MCF 10A (cell line): ENCODE measurements at regions not wholly inside any gene's neighbourhood (a gene's known extent, or its start where the extent isn't known, plus 50 kb on each side); places are given as distances from the start of the nearest gene placed in this dataset.

Experiments used
- BruUV-seq: library from RNA; stranded (reverse); fragments of 400-500 nt; replicated peaks from 2 replicates; lab custom pipeline; 2021; lab: Mats Ljungman, UMichigan
- CTCF ChIA-PET: fragments of 300-600 bp; sonication (Branson Sonifier 250); formaldehyde crosslinking; extraction: SDS; loops from one replicate; lab custom pipeline; 2021; ENCODE audit warnings: antibody characterized with exemption, inconsistent platforms; lab: Yijun Ruan, JAX
- POLR2A ChIA-PET: fragments of 300-600, 350-650 bp; sonication (Branson Sonifier 250); formaldehyde crosslinking; extraction: SDS; loops from one replicate; lab custom pipeline; 2020; ENCODE audit warnings: antibody characterized with exemption, inconsistent platforms; lab: Yijun Ruan, JAX
- DNase-seq: peaks from one replicate; pipeline ENCODE4 v3.0.0-alpha.2; 2018; ENCODE audit not compliant: unreplicated experiment
- H3K27ac Mint-ChIP-seq: one replicate; pipeline ENCODE4 v1.8.0; 2022; ENCODE audit warnings: mild to moderate bottlenecking, low read depth, mixed read lengths; ENCODE audit not compliant: unreplicated experiment
- H3K27me3 Mint-ChIP-seq: one replicate; pipeline ENCODE4 v1.8.0; 2022; ENCODE audit warnings: mixed read lengths; ENCODE audit not compliant: insufficient read depth, unreplicated experiment
- H3K36me3 Mint-ChIP-seq: one replicate; pipeline ENCODE4 v1.8.0; 2022; ENCODE audit warnings: mild to moderate bottlenecking, moderate library complexity, mixed read lengths; ENCODE audit not compliant: insufficient read depth, unreplicated experiment
- H3K4me1 Mint-ChIP-seq: one replicate; pipeline ENCODE4 v1.8.0; 2022; ENCODE audit warnings: mixed read lengths; ENCODE audit not compliant: insufficient read depth, unreplicated experiment
- H3K4me3 Mint-ChIP-seq: one replicate; pipeline ENCODE4 v1.8.0; 2022; ENCODE audit warnings: mild to moderate bottlenecking, moderate library complexity, mixed read lengths; ENCODE audit not compliant: unreplicated experiment
- H3K9me3 Mint-ChIP-seq: one replicate; pipeline ENCODE4 v1.8.0; 2022; ENCODE audit warnings: mixed read lengths; ENCODE audit not compliant: unreplicated experiment
- intact Hi-C: fragments of 100-400 bp; cut with micrococcal nuclease; formaldehyde crosslinking; loops from 2 replicates; pipeline ENCODE4 v1.14.1; 2022
- TF ChIP-seq, protein P1 (sequence below): fragments of 200-600 bp; IDR thresholded peaks from one replicate; pipeline ENCODE4 v1.8.0; 2022; ENCODE audit warnings: antibody characterized with exemption, mild to moderate bottlenecking; ENCODE audit not compliant: unreplicated experiment

- intact Hi-C loops: no loop called here
- H3K4me3 Mint-ChIP-seq: no peak overlapping the region
- ChIA-PET POLR2A (interaction anchor here (0.6 kb wide), 1 partner anchor 18 kb away, joined by 4 read pairs; no protein-coding TSS in a partner anchor), CTCF (interaction anchor here (0.7 to 0.9 kb wide), 2 partner anchors 13 to 269 kb away, joined by 3 to 5 read pairs; no protein-coding TSS in a partner anchor)
- H3K36me3 Mint-ChIP-seq: no peaks in the 10 kb centered on the region
- no peaks in the 10 kb centered on the region for H3K9me3 Mint-ChIP-seq
- H3K4me1 Mint-ChIP-seq: no peaks in the 10 kb centered on the region
- TF ChIP-seq, protein P1, sequence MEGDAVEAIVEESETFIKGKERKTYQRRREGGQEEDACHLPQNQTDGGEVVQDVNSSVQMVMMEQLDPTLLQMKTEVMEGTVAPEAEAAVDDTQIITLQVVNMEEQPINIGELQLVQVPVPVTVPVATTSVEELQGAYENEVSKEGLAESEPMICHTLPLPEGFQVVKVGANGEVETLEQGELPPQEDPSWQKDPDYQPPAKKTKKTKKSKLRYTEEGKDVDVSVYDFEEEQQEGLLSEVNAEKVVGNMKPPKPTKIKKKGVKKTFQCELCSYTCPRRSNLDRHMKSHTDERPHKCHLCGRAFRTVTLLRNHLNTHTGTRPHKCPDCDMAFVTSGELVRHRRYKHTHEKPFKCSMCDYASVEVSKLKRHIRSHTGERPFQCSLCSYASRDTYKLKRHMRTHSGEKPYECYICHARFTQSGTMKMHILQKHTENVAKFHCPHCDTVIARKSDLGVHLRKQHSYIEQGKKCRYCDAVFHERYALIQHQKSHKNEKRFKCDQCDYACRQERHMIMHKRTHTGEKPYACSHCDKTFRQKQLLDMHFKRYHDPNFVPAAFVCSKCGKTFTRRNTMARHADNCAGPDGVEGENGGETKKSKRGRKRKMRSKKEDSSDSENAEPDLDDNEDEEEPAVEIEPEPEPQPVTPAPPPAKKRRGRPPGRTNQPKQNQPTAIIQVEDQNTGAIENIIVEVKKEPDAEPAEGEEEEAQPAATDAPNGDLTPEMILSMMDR: no peak
- H3K27ac Mint-ChIP-seq: no peak overlapping the region
- BruUV-seq: no TSS peak
- no peaks in the 10 kb centered on the region for H3K27me3 Mint-ChIP-seq
- no peak for DNase-seq
Observed at GRCh38 chr2:150783896-150784295, 296.4 kb upstream of the RND3 start.

GRCh38 chr2:150783015-150783414 lies 295.5 kb upstream of the RND3 start:
- no peaks in the 10 kb centered on the region for H3K4me1 Mint-ChIP-seq
- ChIA-PET CTCF (no interaction called here), POLR2A (no interaction called here)
- H3K27ac Mint-ChIP-seq: no peak overlapping the region
- no peaks in the 10 kb centered on the region for H3K9me3 Mint-ChIP-seq
- H3K36me3 Mint-ChIP-seq: no peaks in the 10 kb centered on the region
- intact Hi-C loops: no loop called here
- TF ChIP-seq, protein P1: no peak
- H3K27me3 Mint-ChIP-seq: no peaks in the 10 kb centered on the region
- no peak for DNase-seq
- H3K4me3 Mint-ChIP-seq: no peak overlapping the region
- no TSS peak for BruUV-seq

GRCh38 chr2:150782613-150783012 lies 295.1 kb upstream of the RND3 start:
- DNase-seq: no peak
- ChIA-PET CTCF (no interaction called here), POLR2A (no interaction called here)
- BruUV-seq: no TSS peak
- Mint-ChIP-seq H3K27ac (no peak overlapping the region), H3K4me3 (no peak overlapping the region), H3K9me3 (no peaks in the 10 kb centered on the region), H3K36me3 (no peaks in the 10 kb centered on the region), H3K4me1 (no peaks in the 10 kb centered on the region), H3K27me3 (no peaks in the 10 kb centered on the region)
- TF ChIP-seq, protein P1: no peak
- intact Hi-C loops: no loop called here

- no peaks in the 10 kb centered on the region for H3K4me1 Mint-ChIP-seq
- H3K36me3 Mint-ChIP-seq: no peaks in the 10 kb centered on the region
- no TSS peak for BruUV-seq
- TF ChIP-seq, protein P1: no peak
- no peak overlapping the region for H3K27ac Mint-ChIP-seq
- ChIA-PET POLR2A (no interaction called here), CTCF (no interaction called here)
- no peak overlapping the region for H3K4me3 Mint-ChIP-seq
- no peaks in the 10 kb centered on the region for H3K9me3 Mint-ChIP-seq
- intact Hi-C loops: no loop called here
- H3K27me3 Mint-ChIP-seq: no peaks in the 10 kb centered on the region
- no peak for DNase-seq
Observed at GRCh38 chr2:150781142-150781541, 293.7 kb upstream of the RND3 start.
